Posterior cingulate gyrus (tissue), 11 donors: ENCODE measurements at regions not wholly inside any gene's neighbourhood (a gene's known extent, or its start where the extent isn't known, plus 50 kb on each side); places are given as distances from the start of the nearest gene placed in this dataset.

Experiments
- DNase-seq, 10 donors: peaks; one replicate each; pipeline versions ENCODE4 v3.0.0 to v3.0.0-alpha.2; 2020 to 2021; ENCODE audit warnings: mixed read lengths in 3 of 10
- intact Hi-C: fragments of 100-400 bp; cut with DNase I; formaldehyde crosslinking; loops from one replicate; pipeline ENCODE4 v1.15.1; 2023

- no peak for DNase-seq
- intact Hi-C loops, result loop anchor here (1.0 to 5.0 kb wide), 2 partner anchors 85 to 578 kb away; no protein-coding TSS in a partner anchor
Measured at GRCh38 chr3:30113906-30114305, 492.5 kb upstream of the TGFBR2 start.

GRCh38 chr3:30114918-30115317 is 491.5 kb upstream of the TGFBR2 start:
- no peak for DNase-seq
- intact Hi-C loops, result loop anchor here (5.0 kb wide), 1 partner anchor 577 kb away; no protein-coding TSS in a partner anchor

- no peak for DNase-seq
- intact Hi-C loops, result no loop called here
Measured at GRCh38 chr3:30122359-30122758, 484.0 kb upstream of the TGFBR2 start.

- intact Hi-C loops, result no loop called here
- DNase-seq, result no peak
Measured at GRCh38 chr3:30123224-30123623, 483.2 kb upstream of the TGFBR2 start.

GRCh38 chr3:30123755-30124154 is 482.6 kb upstream of the TGFBR2 start:
- intact Hi-C loops, result no loop called here
- DNase-seq, result no peak

GRCh38 chr3:30124435-30125370 is 481.7 kb upstream of the TGFBR2 start:
- intact Hi-C loops, result no loop called here
- DNase-seq, result no peak

GRCh38 chr3:30129765-30130164 is 476.6 kb upstream of the TGFBR2 start:
- intact Hi-C loops, result no loop called here
- no peak for DNase-seq

- intact Hi-C loops, result no loop called here
- no peak for DNase-seq
Measured at GRCh38 chr3:30130391-30130790, 476.0 kb upstream of the TGFBR2 start.

GRCh38 chr3:30131191-30131590 is 475.2 kb upstream of the TGFBR2 start:
- DNase-seq, result no peak
- intact Hi-C loops, result no loop called here

- intact Hi-C loops, result no loop called here
- no peak for DNase-seq
Measured at GRCh38 chr3:30135190-30135589, 471.2 kb upstream of the TGFBR2 start.

GRCh38 chr3:30139283-30139682 is 467.1 kb upstream of the TGFBR2 start:
- intact Hi-C loops, result no loop called here
- no peak for DNase-seq

- no peak for DNase-seq
- intact Hi-C loops, result no loop called here
Measured at GRCh38 chr3:30140356-30141075, 465.9 kb upstream of the TGFBR2 start.

- intact Hi-C loops, result no loop called here
- no peak for DNase-seq
Measured at GRCh38 chr3:30141178-30141581, 465.2 kb upstream of the TGFBR2 start.

GRCh38 chr3:30141927-30142326 is 464.5 kb upstream of the TGFBR2 start:
- intact Hi-C loops, result no loop called here
- no peak for DNase-seq

- DNase-seq, result no peak
- intact Hi-C loops, result no loop called here
Measured at GRCh38 chr3:30142946-30143345, 463.5 kb upstream of the TGFBR2 start.

GRCh38 chr3:30145281-30145680 is 461.1 kb upstream of the TGFBR2 start:
- DNase-seq, result no peak
- intact Hi-C loops, result no loop called here

GRCh38 chr3:30146978-30147377 is 459.4 kb upstream of the TGFBR2 start:
- intact Hi-C loops, result no loop called here
- DNase-seq, result no peak

- no peak for DNase-seq
- intact Hi-C loops, result no loop called here
Measured at GRCh38 chr3:30154853-30155252, 451.5 kb upstream of the TGFBR2 start.

- intact Hi-C loops, result no loop called here
- no peak for DNase-seq
Measured at GRCh38 chr3:30155755-30156154, 450.6 kb upstream of the TGFBR2 start.

- intact Hi-C loops, result no loop called here
Measured at GRCh38 chr3:30156586-30157498, 449.6 kb upstream of the TGFBR2 start.

GRCh38 chr3:30161375-30161774 is 445.0 kb upstream of the TGFBR2 start:
- intact Hi-C loops, result no loop called here
- DNase-seq, result no peak

More at GRCh38 chr3:30156586-30157498, 449.6 kb upstream of the TGFBR2 start:
- no peak for DNase-seq
